H1 (cell line): ENCODE measurements at regions not wholly inside any gene's neighbourhood (a gene's known extent, or its start where the extent isn't known, plus 50 kb on each side); places are given as distances from the start of the nearest gene placed in this dataset.

Experiments
- BCL11A ChIP-seq, 2 experiments: IDR thresholded peaks; one replicate each; pipeline ENCODE4 v1.6.1; 2011; ENCODE audit warnings: low read depth in 2 of 2, low read length in 2 of 2, mild to moderate bottlenecking in 2 of 2
- BRCA1 ChIP-seq: IDR thresholded peaks from 2 replicates; pipeline ENCODE4 v1.6.1; 2012; ENCODE audit warnings: low read depth, low read length, improper control_type of control experiment
- EZH2 ChIP-seq: fragments of 200-600 bp; sonication (generic); IDR thresholded peaks from 2 replicates; pipeline ENCODE4 v1.7.1; 2012; ENCODE audit warnings: low read depth, mild to moderate bottlenecking, moderate library complexity, low read length, inconsistent platforms; ENCODE audit not compliant: severe bottlenecking
- GABPA ChIP-seq: IDR thresholded peaks from 2 replicates; pipeline ENCODE4 v1.6.1; 2011; ENCODE audit warnings: mild to moderate bottlenecking, low read length, moderate library complexity, borderline replicate concordance; ENCODE audit not compliant: insufficient read depth
- MAFK ChIP-seq: IDR thresholded peaks from 2 replicates; pipeline ENCODE4 v1.6.1; 2012; ENCODE audit warnings: low read depth, mild to moderate bottlenecking, improper control_type of control experiment, low read length
- POLR2A ChIP-seq, 2 experiments: IDR thresholded peaks; 1 replicate in 1 of 2; 2 replicates in 1 of 2; pipeline ENCODE4 v1.6.1; 2011; ENCODE audit warnings: low read depth in 2 of 2, low read length in 2 of 2, mild to moderate bottlenecking in 2 of 2; ENCODE audit errors: control extremely low read depth in 1 of 2
- POLR2AphosphoS5 ChIP-seq: IDR thresholded peaks from 2 replicates; pipeline ENCODE4 v1.6.1; 2011; ENCODE audit warnings: low read depth, low read length
- RAD21 ChIP-seq, 2 experiments: IDR thresholded peaks in 1 of 2; conservative IDR thresholded peaks in 1 of 2; 2 replicates each; pipeline ENCODE4 v1.6.1; 2011; ENCODE audit warnings: low read depth in 2 of 2, low read length in 2 of 2, improper control_type of control experiment in 1 of 2, inconsistent platforms in 1 of 2, mild to moderate bottlenecking in 1 of 2, moderate library complexity in 1 of 2
- SP2 ChIP-seq: IDR thresholded peaks from 2 replicates; pipeline ENCODE4 v1.6.1; 2012; ENCODE audit warnings: mild to moderate bottlenecking, low read length, inconsistent platforms
- TEAD4 ChIP-seq: IDR thresholded peaks from 2 replicates; pipeline ENCODE4 v1.6.1; 2012; ENCODE audit warnings: low read depth, low read length, inconsistent platforms, mixed read lengths
- TF ChIP-seq, protein P1 (sequence below), 3 experiments: IDR thresholded peaks; 1 replicate in 2 of 3; 2 replicates in 1 of 3; pipeline versions ENCODE4 v1.5.1 to v1.6.1; 2011; ENCODE audit warnings: low read length in 3 of 3, mild to moderate bottlenecking in 3 of 3, inconsistent platforms in 2 of 3, low read depth in 1 of 3, moderate library complexity in 1 of 3; ENCODE audit not compliant: insufficient read depth in 1 of 3; ENCODE audit errors: control extremely low read depth in 1 of 3
- TF ChIP-seq, protein P2 (sequence below): IDR thresholded peaks from 2 replicates; pipeline ENCODE4 v1.6.1; 2011; ENCODE audit warnings: low read depth, mild to moderate bottlenecking, low read length; ENCODE audit not compliant: insufficient read depth

DNA sequence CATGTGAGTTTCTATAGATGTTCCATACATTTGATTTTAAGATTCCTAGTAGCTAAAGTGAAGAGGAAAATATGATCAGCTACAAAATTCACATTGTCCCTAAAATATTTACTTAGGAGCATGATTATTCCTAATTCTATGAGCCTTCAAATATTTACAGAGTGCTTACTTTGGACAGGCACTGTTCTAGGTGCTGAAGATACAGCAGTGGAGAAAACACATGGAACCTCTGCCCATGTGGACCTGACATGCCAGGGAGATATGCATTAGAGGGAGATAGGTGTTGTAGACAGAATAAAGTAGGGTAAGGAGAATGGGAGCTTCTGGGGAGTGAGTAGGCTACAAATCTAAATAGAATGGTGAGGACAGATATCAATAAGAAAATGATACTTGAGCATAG is 62.6 kb upstream of the TACR1 start:
- TF ChIP-seq, protein P1, sequence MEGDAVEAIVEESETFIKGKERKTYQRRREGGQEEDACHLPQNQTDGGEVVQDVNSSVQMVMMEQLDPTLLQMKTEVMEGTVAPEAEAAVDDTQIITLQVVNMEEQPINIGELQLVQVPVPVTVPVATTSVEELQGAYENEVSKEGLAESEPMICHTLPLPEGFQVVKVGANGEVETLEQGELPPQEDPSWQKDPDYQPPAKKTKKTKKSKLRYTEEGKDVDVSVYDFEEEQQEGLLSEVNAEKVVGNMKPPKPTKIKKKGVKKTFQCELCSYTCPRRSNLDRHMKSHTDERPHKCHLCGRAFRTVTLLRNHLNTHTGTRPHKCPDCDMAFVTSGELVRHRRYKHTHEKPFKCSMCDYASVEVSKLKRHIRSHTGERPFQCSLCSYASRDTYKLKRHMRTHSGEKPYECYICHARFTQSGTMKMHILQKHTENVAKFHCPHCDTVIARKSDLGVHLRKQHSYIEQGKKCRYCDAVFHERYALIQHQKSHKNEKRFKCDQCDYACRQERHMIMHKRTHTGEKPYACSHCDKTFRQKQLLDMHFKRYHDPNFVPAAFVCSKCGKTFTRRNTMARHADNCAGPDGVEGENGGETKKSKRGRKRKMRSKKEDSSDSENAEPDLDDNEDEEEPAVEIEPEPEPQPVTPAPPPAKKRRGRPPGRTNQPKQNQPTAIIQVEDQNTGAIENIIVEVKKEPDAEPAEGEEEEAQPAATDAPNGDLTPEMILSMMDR (IDR thresholded peaks at IDR 0.05; ENCODE audit: control extremely low read depth in 1 of 3, insufficient read depth in 1 of 3, low read depth in 1 of 3, low read length in 3 of 3): no peak
- TF ChIP-seq EZH2 (no peak), TEAD4 (no peak), POLR2AphosphoS5 (no peak), POLR2A (IDR thresholded peaks at IDR 0.05; ENCODE audit: control extremely low read depth in 1 of 2, low read depth in 2 of 2, low read length in 2 of 2) (no peak), MAFK (no peak), BRCA1 (no peak), BCL11A (IDR thresholded peaks at IDR 0.05; ENCODE audit: low read depth in 2 of 2, low read length in 2 of 2) (no peak), SP2 (no peak), GABPA (no peak), RAD21 (IDR thresholded peaks at IDR 0.05 in 1 of 2, conservative IDR thresholded peaks at IDR 0.05 in 1 of 2; ENCODE audit: low read depth in 2 of 2, low read length in 2 of 2) (no peak)
- TF ChIP-seq, protein P2, sequence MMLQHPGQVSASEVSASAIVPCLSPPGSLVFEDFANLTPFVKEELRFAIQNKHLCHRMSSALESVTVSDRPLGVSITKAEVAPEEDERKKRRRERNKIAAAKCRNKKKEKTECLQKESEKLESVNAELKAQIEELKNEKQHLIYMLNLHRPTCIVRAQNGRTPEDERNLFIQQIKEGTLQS: no peak
